Lung (tissue), 11 donors: ENCODE measurements at regions not wholly inside any gene's neighbourhood (a gene's known extent, or its start where the extent isn't known, plus 50 kb on each side); places are given as distances from the start of the nearest gene placed in this dataset.

Experiments
- ATAC-seq: fragments of 200-7000 bp; cut with Tn5 transposase; one replicate; pipeline ENCODE4 v1.9.1; 2020; ENCODE audit warnings: moderate number of reproducible peaks; ENCODE audit not compliant: insufficient read depth, low FRiP score
- DNase-seq, 3 donors: peaks; one replicate each; pipeline ENCODE4 v3.0.0-alpha.2; 2013 to 2017
- H3K27ac ChIP-seq, 2 donors: one replicate each; pipeline ENCODE4 v1.5.1; 2013; ENCODE audit warnings: mild to moderate bottlenecking in 2 of 2, moderate library complexity in 2 of 2, control low read depth in 1 of 2, inconsistent platforms in 1 of 2, low read depth in 1 of 2, low read length in 1 of 2
- H3K27me3 ChIP-seq, 3 donors: one replicate each; pipeline ENCODE4 v1.5.1; 2013; ENCODE audit warnings: low read length in 2 of 3; ENCODE audit not compliant: control insufficient read depth in 3 of 3, insufficient read depth in 3 of 3
- H3K36me3 ChIP-seq, 4 donors: one replicate each; pipeline ENCODE4 v1.5.1; 2013; ENCODE audit warnings: low read length in 4 of 4, mild to moderate bottlenecking in 1 of 4, moderate library complexity in 1 of 4; ENCODE audit not compliant: control insufficient read depth in 4 of 4, insufficient read depth in 4 of 4
- H3K4me1 ChIP-seq, 5 donors: one replicate each; pipeline ENCODE4 v1.5.1; 2013; ENCODE audit warnings: low read length in 5 of 5, mild to moderate bottlenecking in 2 of 5, moderate library complexity in 1 of 5; ENCODE audit not compliant: control insufficient read depth in 5 of 5, insufficient read depth in 5 of 5
- H3K4me3 ChIP-seq: one replicate; pipeline ENCODE4 v1.5.1; 2013; ENCODE audit warnings: mild to moderate bottlenecking, control low read depth, moderate library complexity
- H3K9ac ChIP-seq, 2 donors: one replicate each; pipeline ENCODE4 v1.5.1; 2013; ENCODE audit warnings: low read length in 2 of 2, control low read depth in 1 of 2; ENCODE audit not compliant: insufficient read depth in 1 of 2
- H3K9me3 ChIP-seq, 4 donors: one replicate each; pipeline ENCODE4 v1.5.1; 2013; ENCODE audit warnings: low read length in 3 of 4, mild to moderate bottlenecking in 1 of 4, moderate library complexity in 1 of 4; ENCODE audit not compliant: control insufficient read depth in 4 of 4, insufficient read depth in 3 of 4
- CTCF ChIP-seq: IDR thresholded peaks from 2 replicates; pipeline ENCODE4 v1.5.1; 2012; ENCODE audit warnings: mild to moderate bottlenecking; ENCODE audit errors: control extremely low read depth, extremely low read depth
- whole genome bisulfite sequencing, 2 donors: extraction: QIAGEN DNeasy Blood & Tissue Kit; methylation state at CpG; one replicate each; pipeline ENCODE4 v1.1.7; 2013; 5-methylcytosine and 5-hydroxymethylcytosine counted together
- donor health status: control.
- donor health status: control.
- donor health status: Bipolar disorder and iron deficiency.
- donor health status: healthy.
- donor health status: DM: yes; HTN: yes; CAD: no.

GRCh38 chr9:23467276-23467675 is 358.8 kb downstream of the ELAVL2 start:
- TF ChIP-seq CTCF: no peak
- ATAC-seq: no peak
- Histone ChIP-seq H3K9me3 (no peaks in the 10 kb centered on the region), H3K27ac (no peak overlapping the region), H3K4me3 (no peak overlapping the region), H3K36me3 (no peaks in the 10 kb centered on the region), H3K9ac (no peak overlapping the region), H3K27me3 (no peaks in the 10 kb centered on the region), H3K4me1 (no peaks in the 10 kb centered on the region)
- 83 to 85% methylated on average over 4 of the region's 4 CpGs for WGBS, 2 donors
- DNase-seq: no peak

GRCh38 chr9:23477908-23478307 is 348.1 kb downstream of the ELAVL2 start:
- Histone ChIP-seq H3K9me3 (no peaks in the 10 kb centered on the region), H3K27ac (no peak overlapping the region), H3K4me1 (no peaks in the 10 kb centered on the region), H3K36me3 (no peaks in the 10 kb centered on the region), H3K9ac (no peak overlapping the region), H3K27me3 (no peaks in the 10 kb centered on the region), H3K4me3 (no peak overlapping the region)
- TF ChIP-seq CTCF: no peak
- whole genome bisulfite sequencing, 2 donors: 82 to 94% methylated on average over 2 of the region's 2 CpGs
- ATAC-seq (no peak), DNase-seq (no peak)

- no peaks in the 10 kb centered on the region for H3K36me3 ChIP-seq
- WGBS, 2 donors: 85 to 90% methylated on average over 1 of the region's 1 CpG
- H3K27ac ChIP-seq: no peak overlapping the region
Measured at GRCh38 chr9:23483566-23483965, 342.5 kb downstream of the ELAVL2 start.

More at GRCh38 chr9:23483566-23483965, 342.5 kb downstream of the ELAVL2 start:
- ATAC-seq: no peak
- DNase-seq: no peak
- peaks cover 0 to 1% (median 0%) of the 10 kb centered on the region in 4 donors for H3K9me3 ChIP-seq
- H3K4me3 ChIP-seq: no peak overlapping the region
- H3K27me3 ChIP-seq: no peaks in the 10 kb centered on the region
- no peak overlapping the region for H3K9ac ChIP-seq
- no peaks in the 10 kb centered on the region for H3K4me1 ChIP-seq
- TF ChIP-seq CTCF: no peak
